GM23248 (cell line): ENCODE measurements at regions not wholly inside any gene's neighbourhood (a gene's known extent, or its start where the extent isn't known, plus 50 kb on each side); places are given as distances from the start of the nearest gene placed in this dataset.

Experiments
- DNase-seq: peaks from one replicate; pipeline ENCODE4 v3.0.0-alpha.2; 2015
- H2AFZ ChIP-seq: fragments of 200-600 bp; sonication (generic); 2 replicates; pipeline ENCODE4 v1.6.1; 2016; ENCODE audit warnings: antibody characterized with exemption
- H3F3A ChIP-seq: fragments of 200-600 bp; sonication (generic); 2 replicates; pipeline ENCODE4 v1.6.1; 2016; ENCODE audit warnings: mild to moderate bottlenecking, antibody characterized with exemption, mixed run types; ENCODE audit not compliant: insufficient read depth
- H3K27ac ChIP-seq: fragments of 200-600 bp; sonication (generic); 2 replicates; pipeline ENCODE4 v1.5.1; 2016; ENCODE audit warnings: mild to moderate bottlenecking
- H3K27me3 ChIP-seq: fragments of 200-600 bp; sonication (generic); replicated peaks from 2 replicates; pipeline ENCODE4 v1.6.1; 2016; ENCODE audit warnings: mild to moderate bottlenecking; ENCODE audit not compliant: insufficient read depth
- H3K36me3 ChIP-seq: fragments of 200-600 bp; sonication (generic); 2 replicates; pipeline ENCODE4 v1.6.1; 2016; ENCODE audit warnings: low read depth, mild to moderate bottlenecking
- H3K4me1 ChIP-seq: fragments of 200-600 bp; sonication (generic); 2 replicates; pipeline ENCODE4 v1.6.1; 2016; ENCODE audit warnings: mild to moderate bottlenecking; ENCODE audit not compliant: insufficient read depth
- H3K4me2 ChIP-seq: fragments of 200-600 bp; sonication (generic); one replicate; pipeline ENCODE4 v1.6.1; 2016; ENCODE audit warnings: mild to moderate bottlenecking; ENCODE audit not compliant: unreplicated experiment
- H3K4me3 ChIP-seq: fragments of 200-600 bp; sonication (generic); 2 replicates; pipeline ENCODE4 v1.5.1; 2016; ENCODE audit warnings: mild to moderate bottlenecking
- H3K79me2 ChIP-seq: fragments of 200-600 bp; sonication (generic); 2 replicates; pipeline ENCODE4 v1.6.1; 2016; ENCODE audit warnings: mild to moderate bottlenecking; ENCODE audit not compliant: insufficient read depth
- H3K9ac ChIP-seq: fragments of 200-600 bp; sonication (generic); 2 replicates; pipeline ENCODE4 v1.6.1; 2016; ENCODE audit warnings: mild to moderate bottlenecking
- H3K9me2 ChIP-seq: fragments of 200-600 bp; sonication (generic); 2 replicates; pipeline ENCODE4 v1.6.1; 2016; ENCODE audit warnings: mixed run types, mild to moderate bottlenecking, moderate library complexity; ENCODE audit not compliant: insufficient read depth
- H3K9me3 ChIP-seq: fragments of 200-600 bp; sonication (generic); one replicate; pipeline ENCODE4 v1.6.1; 2017; ENCODE audit warnings: low read depth
- H4K20me1 ChIP-seq: fragments of 200-600 bp; sonication (generic); 2 replicates; pipeline ENCODE4 v1.6.0; 2016; ENCODE audit not compliant: insufficient read depth
- EZH2 ChIP-seq: fragments of 200-600 bp; sonication (generic); IDR thresholded peaks from 2 replicates; pipeline ENCODE4 v1.6.1; 2018; ENCODE audit warnings: antibody characterized with exemption, mild to moderate bottlenecking; ENCODE audit not compliant: insufficient read depth, poor library complexity, severe bottlenecking
- EZH2phosphoT487 ChIP-seq: fragments of 200-600 bp; sonication (generic); IDR thresholded peaks from 2 replicates; pipeline ENCODE4 v1.6.1; 2018; ENCODE audit warnings: antibody characterized with exemption, moderate library complexity, mild to moderate bottlenecking, low read depth; ENCODE audit not compliant: insufficient read depth
- WGBS, 2 experiments: methylation state at CpG; one replicate each; pipeline ENCODE4 v1.1.6; 2015 to 2017; ENCODE audit warnings: low lambda C conversion rate in 2 of 2, low coverage in 1 of 2; ENCODE audit errors: missing lambda C conversion rate in 2 of 2; 5-methylcytosine and 5-hydroxymethylcytosine counted together
- in situ Hi-C: fragments of 300-500 bp; cut with MboI; formaldehyde crosslinking; loops from 2 replicates; pipeline ENCODE4 v1.15.0; 2020

- Histone ChIP-seq H3K9ac (no peak overlapping the region), H3K4me1 (peaks cover 6% of the 10 kb centered on the region), H2AFZ (no peak overlapping the region), H3K4me2 (no peak overlapping the region), H3K36me3 (0 out of 2 replicates have a peak, but pooled peaks cover 6% of the 10 kb centered on the region), H3K9me2 (no peaks in the 10 kb centered on the region), H4K20me1 (no peaks in the 10 kb centered on the region), H3K27ac (no peak overlapping the region), H3K4me3 (no peak overlapping the region), H3K27me3 (no peaks in the 10 kb centered on the region), H3F3A (peaks cover 23% of the 10 kb centered on the region), H3K79me2 (no peaks in the 10 kb centered on the region), H3K9me3 (no peaks in the 10 kb centered on the region)
- no peak for DNase-seq
- 96 to 100% methylated on average over 1 of the region's 1 CpG for WGBS, 2 experiments
- TF ChIP-seq EZH2, result no peak
- no peak for TF ChIP-seq EZH2phosphoT487
- in situ Hi-C loops, result no loop called here
Measured at GRCh38 chr14:71642715-71643114, 289.5 kb upstream of the RGS6 start.

GRCh38 chr14:71645656-71646055 is 286.6 kb upstream of the RGS6 start:
- no peak overlapping the region for H3K9ac ChIP-seq
- H3K4me2 ChIP-seq, result no peak overlapping the region
- no peaks in the 10 kb centered on the region for H4K20me1 ChIP-seq
- H3K4me1 ChIP-seq, result peaks cover 11% of the 10 kb centered on the region
- WGBS, 2 experiments, result 50 to 52% methylated on average over 4 of the region's 4 CpGs
- H3K9me3 ChIP-seq, result no peaks in the 10 kb centered on the region
- H3K9me2 ChIP-seq, result no peaks in the 10 kb centered on the region
- H2AFZ ChIP-seq, result no peak overlapping the region
- TF ChIP-seq EZH2phosphoT487, result no peak
- no peak for TF ChIP-seq EZH2
- peak overlapping the region; percentile 58 for H3K27ac ChIP-seq
- H3K4me3 ChIP-seq, result no peak overlapping the region
- in situ Hi-C loops, result no loop called here
- H3K27me3 ChIP-seq, result no peaks in the 10 kb centered on the region
- H3K36me3 ChIP-seq, result no peaks in the 10 kb centered on the region
- H3F3A ChIP-seq, result peaks cover 25% of the 10 kb centered on the region
- peaks cover 17% of the 10 kb centered on the region for H3K79me2 ChIP-seq
- DNase-seq, result peak; percentile 93

DNA sequence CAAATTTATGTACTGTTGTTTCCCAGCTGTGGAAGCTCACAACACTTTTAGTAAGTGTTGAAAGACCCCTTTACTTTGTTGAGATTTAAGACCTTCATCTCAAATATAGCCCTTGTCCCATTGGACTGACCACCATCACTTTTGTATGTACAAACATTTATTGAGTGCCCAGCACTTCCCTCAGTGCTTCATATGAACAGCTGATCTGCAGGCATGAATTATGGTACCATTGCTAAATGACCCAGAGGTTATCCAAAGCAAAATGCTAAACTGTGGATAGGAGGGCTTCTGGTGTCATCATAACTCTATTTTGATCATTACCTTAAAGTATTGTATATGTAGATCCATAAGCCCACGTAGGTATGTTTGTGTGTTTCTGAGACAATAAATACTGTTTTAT is 285.7 kb upstream of the RGS6 start:
- peaks cover 19% of the 10 kb centered on the region for H3K4me1 ChIP-seq
- no peaks in the 10 kb centered on the region for H3K27me3 ChIP-seq
- H3F3A ChIP-seq, result peaks cover 32% of the 10 kb centered on the region
- no peaks in the 10 kb centered on the region for H3K9me2 ChIP-seq
- no peaks in the 10 kb centered on the region for H4K20me1 ChIP-seq
- no peaks in the 10 kb centered on the region for H3K9me3 ChIP-seq
- peak overlapping the region; percentile 58 for H3K27ac ChIP-seq
- H3K9ac ChIP-seq, result no peak overlapping the region
- in situ Hi-C loops, result no loop called here
- 0 out of 2 replicates have a peak, but pooled peaks cover under 1% of the 10 kb centered on the region for H3K36me3 ChIP-seq
- H3K79me2 ChIP-seq, result peaks cover 20% of the 10 kb centered on the region
- no peak for DNase-seq
- TF ChIP-seq EZH2 (no peak), EZH2phosphoT487 (no peak)
- WGBS, 2 experiments, result 96 to 100% methylated on average over 1 of the region's 1 CpG
- H3K4me2 ChIP-seq, result no peak overlapping the region
- H3K4me3 ChIP-seq, result no peak overlapping the region
- H2AFZ ChIP-seq, result no peak overlapping the region

DNA sequence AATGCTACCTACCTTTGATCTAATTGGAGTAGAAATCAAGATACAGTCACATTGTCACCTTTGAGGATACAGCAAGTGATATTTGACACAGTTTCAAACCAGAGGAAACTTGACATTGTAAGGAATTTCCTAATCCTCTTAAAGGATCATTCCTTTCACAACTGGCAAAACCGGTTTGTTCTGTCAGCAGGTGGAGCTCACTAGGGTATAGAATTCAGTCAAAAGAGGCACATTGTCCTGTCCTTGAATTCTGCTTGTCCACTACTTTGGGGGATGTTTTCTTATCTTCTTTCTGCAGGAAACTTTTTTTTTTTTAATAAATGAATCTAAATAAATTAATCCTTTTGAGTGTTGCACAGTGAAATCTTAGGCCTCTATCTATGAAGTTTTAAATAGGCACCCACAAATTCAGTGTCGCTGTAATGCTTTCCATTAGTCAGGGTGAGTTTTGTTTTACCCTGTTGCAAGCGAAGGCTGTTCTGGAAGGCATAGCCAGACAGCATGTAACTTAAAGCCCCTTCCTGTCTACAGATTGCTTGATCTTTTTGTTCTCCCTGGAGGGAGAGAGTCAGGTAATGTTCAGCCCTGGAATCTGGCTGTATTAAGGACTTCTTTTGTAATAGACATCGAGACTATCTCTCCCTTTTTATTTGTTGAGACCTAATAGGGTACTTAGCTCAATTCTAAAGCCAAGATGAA is 285.0 kb upstream of the RGS6 start:
- Histone ChIP-seq H4K20me1 (no peaks in the 10 kb centered on the region), H2AFZ (no peak overlapping the region), H3K36me3 (peaks cover 8% of the 10 kb centered on the region), H3K9ac (no peak overlapping the region), H3K4me1 (peaks cover 26% of the 10 kb centered on the region), H3K27me3 (no peaks in the 10 kb centered on the region), H3K4me3 (no peak overlapping the region), H3K9me3 (no peaks in the 10 kb centered on the region), H3K4me2 (no peak overlapping the region), H3F3A (peaks cover 39% of the 10 kb centered on the region), H3K27ac (no peak overlapping the region), H3K79me2 (peaks cover 20% of the 10 kb centered on the region), H3K9me2 (no peaks in the 10 kb centered on the region)
- no peak for DNase-seq
- 79 to 81% methylated on average over 4 of the region's 4 CpGs for WGBS, 2 experiments
- no peak for TF ChIP-seq EZH2
- no peak for TF ChIP-seq EZH2phosphoT487
- in situ Hi-C loops, result no loop called here

DNA sequence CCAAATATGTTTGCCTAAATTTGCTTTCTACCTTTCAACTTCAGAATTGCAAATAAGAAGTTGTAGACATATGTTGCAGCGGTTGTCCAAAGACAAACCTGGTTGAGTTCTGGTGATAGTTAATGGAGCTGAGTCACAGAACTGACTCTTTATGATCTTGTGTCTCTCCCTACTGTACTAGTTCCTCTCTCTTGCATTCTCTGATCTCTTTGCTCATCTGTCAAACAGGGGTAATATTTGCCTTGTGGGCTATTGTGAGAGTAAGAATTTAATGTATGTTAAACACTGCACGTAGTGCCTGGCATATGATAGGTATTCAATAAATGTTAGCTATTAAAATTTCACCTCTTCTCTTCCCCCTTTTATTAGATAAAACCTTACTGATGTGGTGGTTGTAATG is 283.5 kb upstream of the RGS6 start:
- peaks cover 52% of the 10 kb centered on the region for H3F3A ChIP-seq
- H3K9me3 ChIP-seq, result no peaks in the 10 kb centered on the region
- peaks cover 27% of the 10 kb centered on the region for H3K79me2 ChIP-seq

More for the DNA sequence above, 283.5 kb upstream of the RGS6 start:
- no peaks in the 10 kb centered on the region for H4K20me1 ChIP-seq
- TF ChIP-seq EZH2, result no peak
- no peak for TF ChIP-seq EZH2phosphoT487
- H3K9ac ChIP-seq, result no peak overlapping the region
- H3K4me2 ChIP-seq, result no peak overlapping the region
- in situ Hi-C loops, result no loop called here
- no peaks in the 10 kb centered on the region for H3K27me3 ChIP-seq
- DNase-seq, result no peak
- no peak overlapping the region for H3K4me3 ChIP-seq
- H3K4me1 ChIP-seq, result peaks cover 26% of the 10 kb centered on the region
- 97% methylated on average over 2 of the region's 2 CpGs for WGBS, 2 experiments
- peaks cover 22% of the 10 kb centered on the region for H3K36me3 ChIP-seq
- H2AFZ ChIP-seq, result no peak overlapping the region
- no peaks in the 10 kb centered on the region for H3K9me2 ChIP-seq
- H3K27ac ChIP-seq, result no peak overlapping the region
